ENCODE measurements at regions not wholly inside any gene's neighbourhood (a gene's known extent, or its start where the extent isn't known, plus 50 kb on each side); places are given as distances from the start of the nearest gene placed in this dataset.

DNA sequence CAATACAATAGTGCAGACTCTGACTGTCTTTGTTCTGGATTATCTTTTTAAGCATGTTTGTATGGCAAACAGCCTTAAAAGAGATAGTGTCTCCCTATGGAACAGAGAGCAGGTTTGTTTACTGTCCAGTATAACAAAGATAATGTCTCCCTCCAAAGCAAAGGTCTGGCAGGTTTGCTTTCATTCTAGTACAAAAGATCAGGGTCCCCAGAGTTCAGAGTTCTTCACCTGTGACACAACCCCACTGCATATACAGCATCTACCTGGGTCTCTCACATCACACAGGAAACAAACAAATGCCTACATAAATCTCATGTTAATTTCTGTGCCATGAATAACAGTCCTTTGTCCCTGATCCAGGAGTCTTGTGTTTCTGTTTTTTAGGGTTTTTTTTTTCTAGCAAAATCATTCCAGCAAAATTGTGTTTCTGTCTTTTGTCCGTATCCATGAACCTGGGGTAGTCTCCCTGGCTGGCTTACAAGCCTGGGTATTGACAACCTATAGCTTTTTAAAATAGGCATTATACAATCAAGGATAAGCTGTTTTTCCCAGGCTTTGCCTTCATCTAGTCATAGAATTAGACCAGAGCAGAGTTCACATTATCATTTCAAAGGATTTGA lies 89.4 kb upstream of the PTBP2 start:
- WGBS, 2 donors, result 58 to 74% methylated on average over 1 of the region's 1 CpG
- intact Hi-C loops (cut with DNase I), result no loop called here
- Histone ChIP-seq H3K9me3 (no peaks in the 10 kb centered on the region), H3K27ac (no peak overlapping the region), H3K36me3 (replicated peaks in 1 of 2; ENCODE audit: insufficient read depth in 1 of 2, low read depth in 2 of 2) (no peaks in the 10 kb centered on the region), H3K27me3 (no peaks in the 10 kb centered on the region), H3K4me3 (no peak overlapping the region), H3K4me1 (no peaks in the 10 kb centered on the region)
- DNase-seq (no peak), ATAC-seq (no peak)
- TF ChIP-seq, protein P1, sequence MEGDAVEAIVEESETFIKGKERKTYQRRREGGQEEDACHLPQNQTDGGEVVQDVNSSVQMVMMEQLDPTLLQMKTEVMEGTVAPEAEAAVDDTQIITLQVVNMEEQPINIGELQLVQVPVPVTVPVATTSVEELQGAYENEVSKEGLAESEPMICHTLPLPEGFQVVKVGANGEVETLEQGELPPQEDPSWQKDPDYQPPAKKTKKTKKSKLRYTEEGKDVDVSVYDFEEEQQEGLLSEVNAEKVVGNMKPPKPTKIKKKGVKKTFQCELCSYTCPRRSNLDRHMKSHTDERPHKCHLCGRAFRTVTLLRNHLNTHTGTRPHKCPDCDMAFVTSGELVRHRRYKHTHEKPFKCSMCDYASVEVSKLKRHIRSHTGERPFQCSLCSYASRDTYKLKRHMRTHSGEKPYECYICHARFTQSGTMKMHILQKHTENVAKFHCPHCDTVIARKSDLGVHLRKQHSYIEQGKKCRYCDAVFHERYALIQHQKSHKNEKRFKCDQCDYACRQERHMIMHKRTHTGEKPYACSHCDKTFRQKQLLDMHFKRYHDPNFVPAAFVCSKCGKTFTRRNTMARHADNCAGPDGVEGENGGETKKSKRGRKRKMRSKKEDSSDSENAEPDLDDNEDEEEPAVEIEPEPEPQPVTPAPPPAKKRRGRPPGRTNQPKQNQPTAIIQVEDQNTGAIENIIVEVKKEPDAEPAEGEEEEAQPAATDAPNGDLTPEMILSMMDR (IDR thresholded peaks at IDR 0.05), result no peak
- no peak for TF ChIP-seq POLR2A (IDR thresholded peaks at IDR 0.05)

DNA sequence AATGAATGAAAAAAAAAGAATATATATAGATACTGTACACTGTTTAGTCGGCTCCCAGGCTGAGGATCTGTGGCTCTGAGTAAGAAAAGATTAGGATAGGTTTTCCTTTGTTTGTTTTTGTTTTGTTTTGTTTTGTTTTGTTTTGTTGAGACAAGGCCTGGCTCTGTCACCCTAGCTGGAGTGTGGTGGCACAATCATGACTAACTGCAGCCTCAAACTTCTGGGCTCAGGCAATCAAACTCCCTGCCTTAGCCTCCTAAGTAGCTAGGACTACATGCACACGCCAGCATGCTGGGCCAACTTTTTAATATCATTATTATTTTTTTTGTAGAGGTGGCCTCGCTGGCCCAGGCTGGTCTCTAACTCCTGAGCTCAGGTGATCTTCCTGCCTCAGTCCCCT lies 87.9 kb upstream of the PTBP2 start:
- Histone ChIP-seq H3K27me3 (no peaks in the 10 kb centered on the region), H3K4me3 (no peak overlapping the region), H3K36me3 (replicated peaks in 1 of 2; ENCODE audit: insufficient read depth in 1 of 2, low read depth in 2 of 2) (no peaks in the 10 kb centered on the region), H3K4me1 (no peaks in the 10 kb centered on the region), H3K27ac (no peak overlapping the region), H3K9me3 (no peaks in the 10 kb centered on the region)
- DNase-seq (no peak), ATAC-seq (no peak)
- TF ChIP-seq, protein P1 (IDR thresholded peaks at IDR 0.05), result no peak
- TF ChIP-seq POLR2A (IDR thresholded peaks at IDR 0.05), result no peak
- intact Hi-C loops (cut with DNase I), result no loop called here
- 84 to 87% methylated on average over 3 of the region's 3 CpGs for WGBS, 2 donors

DNA sequence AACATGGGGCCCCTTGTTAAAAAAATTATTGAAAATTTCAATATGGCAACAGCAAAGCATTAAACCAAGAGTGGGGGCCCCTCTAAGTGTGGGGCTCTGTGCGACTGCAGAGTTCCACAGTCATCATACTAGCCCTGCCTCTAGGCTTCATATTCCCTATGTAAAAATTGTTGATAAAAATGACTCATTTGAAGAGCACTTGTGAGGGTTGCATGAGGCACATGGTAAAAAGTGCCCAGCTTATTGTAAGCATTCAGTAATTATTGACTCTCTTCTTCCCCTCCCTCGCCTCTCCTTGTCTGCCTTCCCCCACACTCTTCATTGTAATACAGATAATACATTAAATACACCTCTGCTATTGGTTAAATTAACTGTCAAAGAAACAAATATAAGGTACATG lies 86.7 kb upstream of the PTBP2 start:
- Histone ChIP-seq H3K27ac (no peak overlapping the region), H3K27me3 (no peaks in the 10 kb centered on the region), H3K4me3 (no peak overlapping the region), H3K9me3 (no peaks in the 10 kb centered on the region), H3K4me1 (no peaks in the 10 kb centered on the region), H3K36me3 (replicated peaks in 1 of 2; ENCODE audit: insufficient read depth in 1 of 2, low read depth in 2 of 2) (no peaks in the 10 kb centered on the region)
- no peak for TF ChIP-seq POLR2A (IDR thresholded peaks at IDR 0.05)
- TF ChIP-seq, protein P1 (IDR thresholded peaks at IDR 0.05), result no peak
- no peak for ATAC-seq
- intact Hi-C loops (cut with DNase I), result no loop called here
- 80 to 89% methylated on average over 2 of the region's 2 CpGs for WGBS, 2 donors
- no peak for DNase-seq

DNA sequence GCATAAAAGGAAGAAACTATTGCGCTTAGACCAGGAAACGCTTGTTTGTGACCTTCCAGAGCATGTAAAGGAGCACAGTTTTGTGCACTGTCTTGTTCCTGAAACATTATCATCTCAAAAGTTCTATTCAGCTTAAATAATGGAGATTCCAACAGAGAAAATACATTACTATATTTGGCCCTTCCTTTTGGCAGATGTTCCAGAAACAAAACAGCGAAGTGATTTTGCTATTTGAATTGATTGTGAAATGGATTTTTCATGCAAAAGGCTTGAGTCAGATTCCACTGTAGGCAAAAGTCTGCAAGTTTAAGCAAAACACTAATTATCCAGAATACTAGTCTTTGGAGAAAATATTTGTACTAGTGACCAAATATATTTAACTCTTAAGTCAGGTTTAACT lies 80.3 kb upstream of the PTBP2 start:
- Histone ChIP-seq H3K9me3 (no peaks in the 10 kb centered on the region), H3K27ac (no peak overlapping the region), H3K27me3 (no peaks in the 10 kb centered on the region), H3K4me1 (no peaks in the 10 kb centered on the region), H3K4me3 (no peak overlapping the region), H3K36me3 (replicated peaks in 1 of 2; ENCODE audit: insufficient read depth in 1 of 2, low read depth in 2 of 2) (no peaks in the 10 kb centered on the region)
- TF ChIP-seq, protein P1 (IDR thresholded peaks at IDR 0.05), result no peak
- TF ChIP-seq POLR2A (IDR thresholded peaks at IDR 0.05), result no peak
- DNase-seq (no peak), ATAC-seq (no peak)
- 84% methylated on average over 3 of the region's 3 CpGs for WGBS, 2 donors
- intact Hi-C loops (cut with DNase I), result no loop called here

DNA sequence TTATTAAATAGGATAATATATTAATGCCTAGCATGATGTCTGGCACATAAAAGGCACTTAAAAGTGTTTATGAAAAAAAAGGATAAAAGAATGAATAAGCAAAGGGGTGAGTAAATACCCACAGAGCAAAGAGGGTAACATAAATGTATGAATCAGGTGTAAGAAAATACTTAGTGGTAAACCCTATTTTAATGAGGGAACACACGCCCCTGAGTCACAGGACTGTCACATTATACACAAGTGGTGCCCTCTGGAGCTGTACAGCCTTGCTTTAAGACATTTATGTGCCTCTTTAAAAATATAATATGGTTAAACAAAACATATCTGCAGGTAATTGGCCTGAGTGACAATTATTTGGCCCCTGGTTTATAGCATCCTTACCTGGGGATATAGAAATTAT lies 78.1 kb upstream of the PTBP2 start:
- WGBS, 2 donors, result 53 to 63% methylated on average over 1 of the region's 1 CpG
- ATAC-seq, result no peak
- no peaks in the 10 kb centered on the region for H3K36me3 ChIP-seq (replicated peaks in 1 of 2; ENCODE audit: insufficient read depth in 1 of 2, low read depth in 2 of 2)
- H3K27ac ChIP-seq, result no peak overlapping the region
- intact Hi-C loops (cut with DNase I), result no loop called here
- H3K27me3 ChIP-seq, result no peaks in the 10 kb centered on the region
- DNase-seq, result no peak
- no peaks in the 10 kb centered on the region for H3K4me1 ChIP-seq
- TF ChIP-seq, protein P1 (IDR thresholded peaks at IDR 0.05), result no peak
- TF ChIP-seq POLR2A (IDR thresholded peaks at IDR 0.05), result no peak
- H3K4me3 ChIP-seq, result no peak overlapping the region
- H3K9me3 ChIP-seq, result no peaks in the 10 kb centered on the region
